ENCODE measurements at regions not wholly inside any gene's neighbourhood (a gene's known extent, or its start where the extent isn't known, plus 50 kb on each side); places are given as distances from the start of the nearest gene placed in this dataset.

- intact Hi-C loops (cut with DNase I, micrococcal nuclease), result no loop called here
- ATAC-seq (no peak), DNase-seq (no peak)
These were observed 145.3 kb downstream of the CTTN start for GRCh38 chr11:70543611-70544010.

GRCh38 chr11:70544067-70544773, 145.9 kb downstream of the CTTN start:
- no peak for ATAC-seq
- DNase-seq, result no peak
- intact Hi-C loops (cut with DNase I, micrococcal nuclease), result no loop called here

DNA sequence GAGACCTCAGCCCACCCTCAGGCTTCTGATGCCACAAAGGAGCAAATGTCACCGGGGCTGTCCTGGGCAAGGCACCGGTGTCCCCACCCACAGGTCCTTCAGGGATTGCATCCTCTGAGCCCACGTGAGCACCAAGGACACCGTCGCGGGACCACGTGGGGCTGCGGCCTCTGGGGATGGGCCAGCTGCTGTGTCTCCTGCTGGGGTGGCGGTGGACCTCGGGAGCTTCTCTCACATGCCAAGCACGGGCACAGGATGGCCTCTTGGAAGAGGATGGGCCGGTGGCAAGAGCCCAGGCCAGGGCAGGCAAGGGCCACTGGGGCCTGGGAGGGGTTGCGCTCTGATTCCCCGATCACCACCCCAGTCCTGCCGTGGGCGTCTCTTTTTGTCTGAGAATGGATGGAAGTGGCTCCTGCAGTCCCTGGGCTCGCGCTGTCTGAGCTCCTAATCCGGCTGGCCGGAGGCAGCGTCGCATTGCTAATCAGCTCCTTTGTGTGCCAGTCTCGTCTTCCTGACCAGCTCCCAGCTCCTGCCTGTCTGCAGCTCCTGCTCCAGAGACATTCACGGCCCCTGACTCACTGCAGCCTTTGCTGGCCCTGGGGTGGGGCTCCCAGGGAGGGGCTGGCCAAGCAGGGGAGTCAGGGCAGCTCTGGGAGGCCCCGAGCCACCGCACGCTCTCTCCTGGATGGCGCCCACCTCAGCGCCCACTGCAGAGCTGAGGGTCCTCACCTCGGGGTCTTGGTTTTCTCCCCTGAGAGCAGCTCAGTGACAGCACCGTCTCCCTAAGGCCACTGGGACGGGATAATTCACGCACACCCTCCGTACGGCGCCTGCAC, 146.7 kb downstream of the CTTN start:
- intact Hi-C loops (cut with DNase I, micrococcal nuclease), result no loop called here
- ATAC-seq (no peak), DNase-seq (no peak)

DNA sequence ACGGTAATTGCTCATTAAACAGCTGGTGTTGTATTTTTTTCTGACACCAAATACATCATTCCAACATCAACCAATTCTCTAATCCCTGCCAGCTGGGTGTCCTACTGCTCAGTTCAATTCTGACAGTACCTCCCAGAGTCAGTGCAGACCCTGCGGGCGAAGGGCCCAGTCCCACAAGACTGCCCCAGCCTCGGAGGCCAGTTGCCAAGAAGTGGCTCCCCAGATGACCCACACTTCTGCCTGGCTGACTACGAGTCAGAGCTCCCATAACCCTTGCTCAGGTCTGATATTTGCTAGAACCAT, 147.2 kb downstream of the CTTN start:
- ATAC-seq (no peak), DNase-seq (no peak)
- intact Hi-C loops (cut with DNase I, micrococcal nuclease), result no loop called here

DNA sequence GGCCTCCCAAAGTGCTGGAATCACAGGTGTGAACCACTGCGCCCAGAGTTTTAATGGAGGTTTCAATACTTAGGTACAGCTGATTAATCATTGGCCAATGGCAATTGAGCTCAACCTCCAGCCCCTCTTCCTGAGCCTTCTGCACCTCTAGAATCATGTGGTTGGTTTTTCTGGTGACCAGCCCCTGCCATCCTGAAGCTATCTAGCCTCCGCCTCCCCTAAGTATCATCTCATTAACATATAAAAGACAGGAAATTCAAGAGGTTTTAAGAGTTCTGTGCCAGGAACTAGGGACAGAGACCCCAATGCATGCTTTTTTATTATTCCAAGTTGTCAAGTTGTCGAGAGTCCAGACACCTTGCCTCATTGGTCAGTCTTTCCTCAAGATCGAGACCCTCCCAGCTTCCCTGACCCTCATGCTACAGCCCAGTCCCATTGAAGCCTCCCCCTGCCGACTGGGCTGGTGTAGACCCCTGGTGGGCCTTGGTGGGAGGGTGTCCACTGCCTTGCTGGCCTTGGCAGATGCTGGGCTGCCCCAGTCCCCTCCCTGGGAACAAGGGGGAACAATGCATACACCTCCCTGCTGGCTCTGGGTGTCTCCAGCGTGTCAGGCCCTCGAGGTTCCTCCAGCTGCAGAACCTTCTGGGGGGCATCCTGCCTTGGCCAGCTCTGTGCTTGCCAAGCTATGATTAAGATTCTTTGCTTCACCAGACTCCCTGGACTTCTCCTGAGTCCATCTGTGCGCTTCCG, 148.0 kb downstream of the CTTN start:
- intact Hi-C loops (cut with DNase I, micrococcal nuclease), result no loop called here
- ATAC-seq, result no peak
- no peak for DNase-seq

GRCh38 chr11:70547386-70547785, 149.1 kb downstream of the CTTN start:
- ATAC-seq, result no peak

GRCh38 chr11:70547821-70548670, 149.7 kb downstream of the CTTN start:
- intact Hi-C loops (cut with DNase I, micrococcal nuclease), result no loop called here
- ATAC-seq (peak; percentile 87), DNase-seq (peak in 1 of 2 donors; percentile 28)

More at GRCh38 chr11:70547386-70547785, 149.1 kb downstream of the CTTN start:
- DNase-seq, result no peak
- intact Hi-C loops (cut with DNase I, micrococcal nuclease), result no loop called here

- DNase-seq (no peak), ATAC-seq (no peak)
- intact Hi-C loops (cut with DNase I, micrococcal nuclease), result no loop called here
These were observed 150.6 kb downstream of the CTTN start for GRCh38 chr11:70548976-70549375.

DNA sequence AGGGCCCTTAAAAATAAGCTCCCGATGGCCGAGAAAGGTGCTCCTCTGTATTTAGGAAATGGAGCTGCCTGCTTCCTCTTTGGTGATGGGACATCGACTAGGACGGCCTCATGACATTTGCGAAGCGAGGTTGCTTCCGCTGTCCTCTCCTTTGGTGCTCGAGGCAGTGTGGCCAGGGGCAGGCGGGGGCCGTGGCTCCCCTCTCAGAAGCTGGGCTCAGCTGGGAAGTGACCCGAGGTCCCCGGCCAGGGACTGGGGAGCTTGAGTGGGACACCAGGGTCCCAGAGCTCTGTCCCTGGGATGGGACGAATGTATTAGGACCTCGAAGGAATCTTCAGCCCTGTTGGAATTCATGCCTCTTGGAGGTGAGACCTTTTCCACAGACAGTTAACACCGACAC, 151.1 kb downstream of the CTTN start:
- no peak for DNase-seq
- intact Hi-C loops (cut with DNase I, micrococcal nuclease), result no loop called here
- no peak for ATAC-seq

DNA sequence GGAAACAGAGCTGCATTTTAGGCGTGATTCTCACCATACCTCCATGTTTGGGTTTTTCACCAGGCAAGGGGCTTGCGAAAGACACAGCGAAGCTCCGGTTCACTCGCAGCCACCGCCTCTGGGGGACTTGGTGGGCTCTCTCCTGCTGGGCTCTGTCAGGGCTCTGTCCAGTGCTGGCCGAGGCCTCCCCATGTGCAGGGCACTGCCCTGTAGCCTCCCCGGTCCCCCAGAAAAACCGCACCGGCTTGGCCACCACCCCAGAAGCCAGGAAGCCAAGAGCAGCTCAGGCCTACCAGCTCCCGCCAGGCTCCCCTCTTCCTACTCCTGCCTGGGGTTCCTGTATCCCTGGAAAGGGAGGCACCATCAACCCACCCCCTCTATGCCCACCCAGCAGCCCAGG, 151.5 kb downstream of the CTTN start:
- no peak for DNase-seq
- ATAC-seq, result no peak
- intact Hi-C loops (cut with DNase I, micrococcal nuclease), result no loop called here

DNA sequence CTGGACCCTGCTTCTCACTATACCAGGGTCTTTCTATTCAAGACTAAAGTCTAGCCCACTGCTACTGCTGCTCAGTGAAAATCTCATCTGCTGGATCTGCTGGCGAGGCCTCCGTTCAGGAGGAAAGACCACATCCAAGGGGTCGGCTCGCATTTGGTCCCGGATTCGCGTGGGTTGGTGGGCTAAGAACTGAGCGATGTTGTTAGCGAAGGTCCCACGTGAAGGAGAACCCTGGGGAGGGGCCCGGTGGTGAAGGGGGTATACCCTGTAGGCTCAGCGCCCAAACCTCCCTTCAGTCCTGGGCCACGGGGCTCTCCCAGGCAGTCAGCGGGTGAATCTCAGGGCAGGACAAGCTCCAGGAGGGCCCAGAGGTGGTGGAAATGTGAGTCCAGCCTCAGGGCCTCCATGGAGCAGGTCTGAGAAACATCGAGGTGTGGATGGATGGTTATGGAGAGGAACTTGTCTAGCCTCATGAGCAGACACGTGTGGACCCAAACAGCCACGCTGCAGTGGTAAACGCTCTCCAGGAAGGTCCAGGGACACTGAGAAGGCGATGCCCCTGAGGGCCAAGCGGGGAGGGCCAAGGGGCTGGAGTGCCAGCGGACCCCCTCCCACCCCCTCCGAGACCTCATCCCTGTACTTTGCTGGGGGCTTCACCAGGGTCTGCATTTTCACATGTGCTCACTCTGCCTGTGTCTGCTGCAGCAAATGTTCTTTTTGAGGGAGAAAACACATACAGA, 152.3 kb downstream of the CTTN start:
- DNase-seq, result no peak
- no peak for ATAC-seq
- intact Hi-C loops (cut with DNase I, micrococcal nuclease), result no loop called here

GRCh38 chr11:70551351-70552166, 153.2 kb downstream of the CTTN start:
- intact Hi-C loops (cut with DNase I, micrococcal nuclease), result no loop called here
- no peak for DNase-seq
- ATAC-seq, result no peak

GRCh38 chr11:70552167-70553150, 154.1 kb downstream of the CTTN start:
- intact Hi-C loops (cut with DNase I, micrococcal nuclease), result no loop called here
- DNase-seq, result no peak
- ATAC-seq, result no peak

- no peak for ATAC-seq
- intact Hi-C loops (cut with DNase I, micrococcal nuclease), result no loop called here
These were observed 156.7 kb downstream of the CTTN start for GRCh38 chr11:70555078-70555477.

DNA sequence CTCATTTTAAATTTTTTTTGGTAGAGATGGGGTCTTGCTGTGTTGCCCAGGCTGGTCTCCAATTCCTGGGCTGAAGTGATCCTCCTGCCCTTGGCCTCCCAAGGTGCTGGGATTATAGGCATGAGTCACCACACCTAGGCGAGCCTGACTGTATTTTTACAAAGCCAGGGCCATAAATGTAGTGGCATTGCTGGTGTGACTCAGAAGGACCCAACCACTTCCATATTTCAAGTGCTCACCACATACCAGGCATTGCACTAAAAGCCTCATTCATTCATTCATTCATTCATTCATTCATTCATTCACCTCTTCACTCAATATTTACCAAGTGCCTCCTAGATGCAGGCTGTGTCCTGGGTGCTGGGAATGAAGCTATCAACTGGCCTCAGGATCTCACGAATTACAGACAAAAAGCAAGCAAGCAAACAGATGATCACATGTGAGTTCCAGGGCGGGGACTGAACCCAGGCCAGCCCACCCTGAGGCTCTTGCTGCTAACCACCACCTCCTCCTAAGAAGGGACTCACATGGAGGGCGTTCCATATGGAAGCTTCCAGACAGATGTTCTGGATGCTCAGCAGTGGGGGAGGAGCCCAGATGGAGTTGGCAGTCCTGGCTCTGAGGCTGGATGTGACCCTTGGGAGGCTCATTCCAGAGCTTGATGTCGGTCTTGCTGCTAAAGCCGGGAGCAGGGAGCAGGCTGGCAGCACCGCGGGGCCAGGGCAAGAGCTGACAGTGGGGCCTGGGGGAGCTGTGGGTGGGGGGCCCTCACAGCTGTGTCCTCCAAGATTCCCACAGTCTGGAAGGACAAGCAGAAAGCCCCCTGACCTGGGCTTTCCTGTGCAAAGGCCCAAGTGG, 158.8 kb downstream of the CTTN start:
- DNase-seq, result peak; percentile 28 to 79
- peak; percentile 99 for ATAC-seq
- intact Hi-C loops (cut with DNase I, micrococcal nuclease), result no loop called here

More at GRCh38 chr11:70555078-70555477, 156.7 kb downstream of the CTTN start:
- no peak for DNase-seq

All from left colon (tissue), 2 donors.